Vagina (tissue), 2 donors: ENCODE measurements at regions not wholly inside any gene's neighbourhood (a gene's known extent, or its start where the extent isn't known, plus 50 kb on each side); places are given as distances from the start of the nearest gene placed in this dataset.

Source experiments
- CTCF ChIP-seq, 3 experiments: fragments of 450-650 bp in 2 of 3; fragments of 200-600 bp in 1 of 3; sonication (generic) in 1 of 3; IDR thresholded peaks; one replicate each; pipeline ENCODE4 v1.5.1; 2017 to 2019; ENCODE audit warnings: antibody characterized with exemption in 3 of 3, mild to moderate bottlenecking in 2 of 3, moderate library complexity in 2 of 3
- POLR2A ChIP-seq, 2 donors: fragments of 450-650 bp; IDR thresholded peaks; one replicate each; pipeline ENCODE4 v1.6.1; 2017; ENCODE audit warnings: antibody characterized with exemption in 2 of 2, mild to moderate bottlenecking in 2 of 2, moderate library complexity in 2 of 2
- POLR2AphosphoS5 ChIP-seq, 2 donors: sonication (generic); formaldehyde crosslinking; IDR thresholded peaks; one replicate each; pipeline ENCODE4 v1.9.0; 2017; ENCODE audit warnings: antibody characterized with exemption in 2 of 2, mild to moderate bottlenecking in 2 of 2, low read depth in 1 of 2; ENCODE audit not compliant: insufficient read depth in 1 of 2

GRCh38 chr18:55743736-55744135 lies 155.7 kb upstream of the TCF4 start:
- TF ChIP-seq CTCF (IDR thresholded peaks at IDR 0.05) (no peak), POLR2A (IDR thresholded peaks at IDR 0.05) (no peak), POLR2AphosphoS5 (IDR thresholded peaks at IDR 0.05; ENCODE audit: insufficient read depth in 1 of 2, low read depth in 1 of 2) (no peak)
